ENCODE measurements at regions not wholly inside any gene's neighbourhood (a gene's known extent, or its start where the extent isn't known, plus 50 kb on each side); places are given as distances from the start of the nearest gene placed in this dataset.

DNA sequence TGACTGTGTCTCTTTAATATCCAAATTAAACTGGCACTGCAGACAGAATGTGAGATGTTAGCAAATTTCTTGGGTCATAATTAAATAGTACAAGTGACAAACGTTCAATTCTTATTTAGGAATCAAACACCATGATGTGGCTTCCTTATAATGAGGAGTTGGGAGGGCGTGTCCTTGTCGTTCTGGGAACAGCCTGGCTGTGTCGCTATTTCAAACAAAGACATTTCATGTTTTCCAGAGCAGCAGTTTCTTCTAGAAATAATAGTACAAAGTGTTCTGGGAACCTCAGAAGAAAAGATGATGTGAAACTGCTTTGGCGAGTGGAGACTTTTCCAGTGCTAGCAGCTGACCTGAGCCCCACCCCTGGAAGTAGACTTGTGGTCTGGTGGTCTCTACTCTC is 301.7 kb upstream of the N4BP1 start:
- TF ChIP-seq, protein P1, sequence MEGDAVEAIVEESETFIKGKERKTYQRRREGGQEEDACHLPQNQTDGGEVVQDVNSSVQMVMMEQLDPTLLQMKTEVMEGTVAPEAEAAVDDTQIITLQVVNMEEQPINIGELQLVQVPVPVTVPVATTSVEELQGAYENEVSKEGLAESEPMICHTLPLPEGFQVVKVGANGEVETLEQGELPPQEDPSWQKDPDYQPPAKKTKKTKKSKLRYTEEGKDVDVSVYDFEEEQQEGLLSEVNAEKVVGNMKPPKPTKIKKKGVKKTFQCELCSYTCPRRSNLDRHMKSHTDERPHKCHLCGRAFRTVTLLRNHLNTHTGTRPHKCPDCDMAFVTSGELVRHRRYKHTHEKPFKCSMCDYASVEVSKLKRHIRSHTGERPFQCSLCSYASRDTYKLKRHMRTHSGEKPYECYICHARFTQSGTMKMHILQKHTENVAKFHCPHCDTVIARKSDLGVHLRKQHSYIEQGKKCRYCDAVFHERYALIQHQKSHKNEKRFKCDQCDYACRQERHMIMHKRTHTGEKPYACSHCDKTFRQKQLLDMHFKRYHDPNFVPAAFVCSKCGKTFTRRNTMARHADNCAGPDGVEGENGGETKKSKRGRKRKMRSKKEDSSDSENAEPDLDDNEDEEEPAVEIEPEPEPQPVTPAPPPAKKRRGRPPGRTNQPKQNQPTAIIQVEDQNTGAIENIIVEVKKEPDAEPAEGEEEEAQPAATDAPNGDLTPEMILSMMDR (IDR thresholded peaks at IDR 0.05): no peak
- no peak for TF ChIP-seq POLR2A (IDR thresholded peaks at IDR 0.05)
